NOMO-1 treated with DMSO at 0.1 percent for 48 hours (cell line): ENCODE measurements at regions not wholly inside any gene's neighbourhood (a gene's known extent, or its start where the extent isn't known, plus 50 kb on each side); places are given as distances from the start of the nearest gene placed in this dataset.

Source experiments
- DNase-seq: peaks from one replicate; lab custom pipeline; 2025; ENCODE audit not compliant: unreplicated experiment; lab: John Stamatoyannopoulos, UW

- DNase-seq: no peak
Measured at GRCh38 chr2:71938659-71939587, 208.7 kb downstream of the CYP26B1 start.

- DNase-seq: no peak
Measured at GRCh38 chr2:71938108-71938507, 209.6 kb downstream of the CYP26B1 start.

- no peak for DNase-seq
Measured at GRCh38 chr2:71937396-71937795, 210.3 kb downstream of the CYP26B1 start.

GRCh38 chr2:71936076-71937030 is 211.3 kb downstream of the CYP26B1 start:
- no peak for DNase-seq

- DNase-seq: no peak
Measured at GRCh38 chr2:71935262-71935848, 212.3 kb downstream of the CYP26B1 start.

GRCh38 chr2:71934595-71935261 is 212.9 kb downstream of the CYP26B1 start:
- DNase-seq: peak; percentile 39

- no peak for DNase-seq
Measured at GRCh38 chr2:71934320-71934593, 213.4 kb downstream of the CYP26B1 start.

GRCh38 chr2:71933467-71934319 is 214.0 kb downstream of the CYP26B1 start:
- no peak for DNase-seq

GRCh38 chr2:71932780-71933466 is 214.7 kb downstream of the CYP26B1 start:
- DNase-seq: no peak

- DNase-seq: no peak
Measured at GRCh38 chr2:71932037-71932779, 215.5 kb downstream of the CYP26B1 start.

- DNase-seq: no peak
Measured at GRCh38 chr2:71930049-71930681, 217.5 kb downstream of the CYP26B1 start.

- DNase-seq: no peak
Measured at GRCh38 chr2:71929482-71929772, 218.2 kb downstream of the CYP26B1 start.

- no peak for DNase-seq
Measured at GRCh38 chr2:71928734-71929481, 218.8 kb downstream of the CYP26B1 start.

GRCh38 chr2:71927757-71928715 is 219.6 kb downstream of the CYP26B1 start:
- DNase-seq: no peak

- DNase-seq: no peak
Measured at GRCh38 chr2:71926876-71927756, 220.5 kb downstream of the CYP26B1 start.

- DNase-seq: no peak
Measured at GRCh38 chr2:71926089-71926447, 221.6 kb downstream of the CYP26B1 start.
